GM12892 (cell line): ENCODE measurements at regions not wholly inside any gene's neighbourhood (a gene's known extent, or its start where the extent isn't known, plus 50 kb on each side); places are given as distances from the start of the nearest gene placed in this dataset.

Source experiments
- POLR2A ChIP-seq: IDR thresholded peaks from 2 replicates; pipeline ENCODE4 v1.6.1; 2011; ENCODE audit warnings: low read depth, low read length, control low read depth
- POLR2AphosphoS5 ChIP-seq: IDR thresholded peaks from 2 replicates; pipeline ENCODE4 v1.6.1; 2011; ENCODE audit warnings: low read depth, low read length, control low read depth
- TAF1 ChIP-seq: IDR thresholded peaks from 2 replicates; pipeline ENCODE4 v1.6.1; 2011; ENCODE audit warnings: low read depth, mild to moderate bottlenecking, control low read depth, low read length, borderline replicate concordance

DNA sequence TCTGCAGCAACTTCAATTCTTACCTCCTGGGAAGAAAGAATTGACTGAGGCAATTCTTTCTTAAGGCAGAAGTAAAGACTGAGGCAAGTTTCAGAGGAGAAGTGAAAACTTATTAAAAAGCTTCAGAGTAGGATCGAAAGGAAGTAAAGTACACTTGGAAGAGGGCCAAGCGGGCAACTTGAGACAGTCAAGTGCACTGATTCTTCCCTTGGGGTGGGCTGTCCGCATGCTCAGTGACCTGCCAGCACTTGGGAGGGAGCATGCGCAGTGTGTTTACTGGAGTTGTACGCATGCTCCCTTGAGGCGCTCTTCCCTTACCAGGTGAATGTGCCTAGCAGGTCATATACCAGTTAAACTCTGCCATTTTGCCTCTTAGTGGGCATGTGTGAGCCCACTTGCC is 55.3 kb upstream of the NBPF3 start:
- TF ChIP-seq POLR2A (no peak), TAF1 (no peak), POLR2AphosphoS5 (no peak)
